ENCODE measurements at regions not wholly inside any gene's neighbourhood (a gene's known extent, or its start where the extent isn't known, plus 50 kb on each side); places are given as distances from the start of the nearest gene placed in this dataset.

DNA sequence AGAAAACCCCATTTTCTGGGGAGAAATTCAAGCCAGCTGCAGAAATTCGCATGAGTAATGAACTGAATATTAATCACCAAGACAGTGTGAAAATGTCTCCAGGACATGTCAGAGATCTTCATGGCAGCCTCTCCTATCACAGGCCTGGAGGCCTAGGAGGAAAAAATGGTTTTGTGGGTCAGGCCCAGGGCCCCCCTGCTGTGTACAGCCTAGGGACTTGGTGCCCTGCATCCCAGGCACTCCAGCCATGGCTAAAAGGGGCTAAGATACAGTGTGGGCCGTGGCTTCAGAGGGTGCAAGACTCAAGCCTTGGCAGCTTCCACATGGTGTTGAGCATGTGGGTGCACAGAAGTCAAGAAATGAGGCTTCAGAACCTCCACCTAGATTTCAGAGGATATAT, 185.9 kb upstream of the GATB start:
- no peak overlapping the region for H3K4me3 ChIP-seq
- peaks cover 0 to 5% of the 10 kb centered on the region in 2 donors for H3K9me3 ChIP-seq
- H3K27ac ChIP-seq: no peak overlapping the region
- TF ChIP-seq POLR2A (IDR thresholded peaks at IDR 0.05): no peak
- TF ChIP-seq CTCF (IDR thresholded peaks at IDR 0.05): no peak
- intact Hi-C loops (cut with DNase I; ENCODE audit: low total_unique reads): no loop called here
- H3K36me3 ChIP-seq: no peaks in the 10 kb centered on the region
- no peak for DNase-seq
- H3K27me3 ChIP-seq: no peaks in the 10 kb centered on the region
- H3K4me1 ChIP-seq: no peaks in the 10 kb centered on the region

DNA sequence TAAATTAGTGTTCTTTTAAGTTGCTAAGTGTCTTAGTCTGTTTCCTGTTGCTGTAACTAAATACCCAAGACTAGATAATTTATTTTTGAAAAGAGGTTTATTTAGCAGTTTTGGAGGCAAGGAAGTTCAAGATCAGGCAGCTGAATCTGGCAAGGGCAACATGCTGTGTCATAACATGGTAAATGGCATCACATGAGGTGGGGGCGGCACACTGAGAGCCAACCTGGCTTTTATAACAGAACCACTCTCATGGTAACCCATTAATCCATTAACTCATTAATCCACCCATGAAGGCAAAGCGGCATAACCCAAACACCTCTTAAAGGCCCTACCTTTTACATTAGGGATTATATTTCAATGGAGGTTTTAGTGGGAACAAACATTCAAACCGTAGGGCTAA, 182.2 kb upstream of the GATB start:
- Histone ChIP-seq H3K36me3 (no peaks in the 10 kb centered on the region), H3K4me1 (no peaks in the 10 kb centered on the region), H3K4me3 (no peak overlapping the region), H3K27me3 (no peaks in the 10 kb centered on the region), H3K27ac (no peak overlapping the region), H3K9me3 (peaks cover 0 to 5% of the 10 kb centered on the region in 2 donors)
- intact Hi-C loops (cut with DNase I; ENCODE audit: low total_unique reads): no loop called here
- TF ChIP-seq CTCF (IDR thresholded peaks at IDR 0.05) (no peak), POLR2A (IDR thresholded peaks at IDR 0.05) (no peak)
- DNase-seq: no peak

DNA sequence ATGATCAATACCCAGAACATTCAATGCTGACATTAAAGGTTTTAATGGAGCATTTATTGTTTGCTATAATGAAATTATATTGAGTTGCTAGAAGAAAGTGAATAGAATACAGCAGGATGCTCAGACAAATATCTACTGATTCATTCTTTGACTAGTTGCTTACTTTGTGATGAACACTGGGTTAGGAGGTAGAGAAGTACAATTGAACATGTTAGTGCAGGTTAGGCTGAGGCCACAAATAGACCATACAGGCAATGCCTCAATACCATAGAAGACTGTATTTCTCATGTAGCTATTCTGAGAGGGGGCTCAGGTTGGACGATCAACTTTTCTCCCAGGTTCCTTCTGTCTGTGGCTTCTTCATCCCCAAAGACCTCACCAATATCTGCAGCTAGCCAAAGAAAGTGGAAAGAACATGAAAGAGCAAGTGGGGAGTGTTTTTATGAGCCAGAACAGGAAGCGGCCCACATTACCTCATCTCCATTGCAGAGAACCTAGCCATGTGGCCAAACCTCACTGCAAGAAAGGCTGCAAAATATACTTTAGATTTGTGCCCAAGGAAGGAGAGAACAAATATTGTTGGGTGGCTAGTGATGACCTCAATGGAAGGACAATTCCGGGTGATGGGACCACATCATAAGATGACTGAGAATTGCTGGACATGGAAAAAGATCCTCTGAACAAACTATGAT, 180.3 kb upstream of the GATB start:
- Histone ChIP-seq H3K27me3 (no peaks in the 10 kb centered on the region), H3K36me3 (no peaks in the 10 kb centered on the region), H3K4me1 (no peaks in the 10 kb centered on the region), H3K9me3 (no peaks in the 10 kb centered on the region), H3K27ac (no peak overlapping the region), H3K4me3 (no peak overlapping the region)
- TF ChIP-seq CTCF (IDR thresholded peaks at IDR 0.05) (no peak), POLR2A (IDR thresholded peaks at IDR 0.05) (no peak)
- no peak for DNase-seq
- intact Hi-C loops (cut with DNase I; ENCODE audit: low total_unique reads): no loop called here

DNA sequence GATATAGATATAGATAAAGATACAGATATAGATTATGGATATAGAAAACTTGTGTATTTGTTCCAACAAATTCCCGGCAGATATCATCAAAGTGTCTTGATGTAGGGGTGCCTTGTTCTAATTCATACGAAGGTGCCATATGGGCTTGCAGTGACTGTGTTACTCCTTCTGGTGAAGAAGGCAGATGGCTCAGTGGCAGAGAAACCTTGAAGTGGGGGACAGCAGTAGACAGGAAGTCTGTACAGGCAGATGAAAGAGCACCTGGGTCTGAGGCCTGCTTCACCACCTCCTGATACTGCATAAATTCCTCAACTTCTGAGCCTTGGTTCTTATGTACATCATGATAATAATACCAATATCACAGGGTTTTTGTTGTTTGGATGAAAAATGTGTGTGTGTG, 179.5 kb upstream of the GATB start:
- intact Hi-C loops (cut with DNase I; ENCODE audit: low total_unique reads): no loop called here
- TF ChIP-seq CTCF (IDR thresholded peaks at IDR 0.05) (no peak), POLR2A (IDR thresholded peaks at IDR 0.05) (no peak)
- no peaks in the 10 kb centered on the region for H3K9me3 ChIP-seq
- no peak for DNase-seq
- H3K27me3 ChIP-seq: no peaks in the 10 kb centered on the region
- H3K36me3 ChIP-seq: no peaks in the 10 kb centered on the region
- H3K4me1 ChIP-seq: no peaks in the 10 kb centered on the region
- H3K27ac ChIP-seq: no peak overlapping the region
- no peak overlapping the region for H3K4me3 ChIP-seq

DNA sequence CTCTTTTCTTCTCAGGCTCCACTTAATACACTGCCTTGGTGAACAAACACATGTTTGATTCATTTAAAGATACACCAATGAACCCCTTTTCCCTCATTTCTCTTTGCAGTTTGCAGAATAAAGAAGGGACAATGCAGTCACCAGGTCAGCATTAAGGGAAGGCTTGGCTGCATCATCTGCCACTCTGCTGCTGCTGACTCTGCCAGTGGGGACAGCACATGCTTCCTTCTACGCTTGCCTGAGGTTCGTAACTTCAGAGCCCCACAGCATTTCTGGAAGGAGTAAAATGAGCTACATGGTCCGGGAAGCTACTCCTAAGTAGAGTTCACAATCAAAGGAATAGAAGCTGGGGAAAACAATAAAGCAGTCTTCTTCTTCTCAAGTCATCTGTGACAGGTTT, 178.9 kb upstream of the GATB start:
- Histone ChIP-seq H3K4me3 (no peak overlapping the region), H3K4me1 (no peaks in the 10 kb centered on the region), H3K27ac (no peak overlapping the region), H3K9me3 (no peaks in the 10 kb centered on the region), H3K27me3 (no peaks in the 10 kb centered on the region), H3K36me3 (no peaks in the 10 kb centered on the region)
- intact Hi-C loops (cut with DNase I; ENCODE audit: low total_unique reads): no loop called here
- TF ChIP-seq CTCF (IDR thresholded peaks at IDR 0.05): no peak
- TF ChIP-seq POLR2A (IDR thresholded peaks at IDR 0.05): no peak
- DNase-seq: no peak
